ENCODE measurements at regions not wholly inside any gene's neighbourhood (a gene's known extent, or its start where the extent isn't known, plus 50 kb on each side); places are given as distances from the start of the nearest gene placed in this dataset.

- Mint-ChIP-seq H3K27ac (no peak overlapping the region), H3K4me1 (peaks cover 10% of the 10 kb centered on the region), H3K4me3 (no peak overlapping the region), H3K9me3 (no peaks in the 10 kb centered on the region), H3K27me3 (ENCODE audit: low read depth) (peaks cover 22% of the 10 kb centered on the region), H3K36me3 (no peaks in the 10 kb centered on the region)
- no peak for TF ChIP-seq CTCF (IDR thresholded peaks at IDR 0.05; ENCODE audit: unreplicated experiment)
- no peak for DNase-seq (ENCODE audit: low spot score in 2 of 2, unreplicated experiment in 2 of 2)
Observed at GRCh38 chr16:80158766-80159165, 382.0 kb upstream of the DYNLRB2 start.

- H3K27me3 Mint-ChIP-seq (ENCODE audit: low read depth) = peaks cover 36% of the 10 kb centered on the region
- no peak overlapping the region for H3K4me3 Mint-ChIP-seq
- no peak for TF ChIP-seq CTCF (IDR thresholded peaks at IDR 0.05; ENCODE audit: unreplicated experiment)
- no peaks in the 10 kb centered on the region for H3K9me3 Mint-ChIP-seq
- no peaks in the 10 kb centered on the region for H3K4me1 Mint-ChIP-seq
- H3K27ac Mint-ChIP-seq = no peak overlapping the region
- DNase-seq (ENCODE audit: low spot score in 2 of 2, unreplicated experiment in 2 of 2) = no peak
- H3K36me3 Mint-ChIP-seq = no peaks in the 10 kb centered on the region
Observed at GRCh38 chr16:80151722-80152111, 389.1 kb upstream of the DYNLRB2 start.

GRCh38 chr16:80150978-80151721 is 389.6 kb upstream of the DYNLRB2 start:
- no peak for TF ChIP-seq CTCF (IDR thresholded peaks at IDR 0.05; ENCODE audit: unreplicated experiment)
- Mint-ChIP-seq H3K27me3 (ENCODE audit: low read depth) (peaks cover 34% of the 10 kb centered on the region), H3K27ac (no peak overlapping the region), H3K36me3 (no peaks in the 10 kb centered on the region), H3K9me3 (no peaks in the 10 kb centered on the region), H3K4me3 (no peak overlapping the region), H3K4me1 (no peaks in the 10 kb centered on the region)
- no peak for DNase-seq (ENCODE audit: low spot score in 2 of 2, unreplicated experiment in 2 of 2)

DNA sequence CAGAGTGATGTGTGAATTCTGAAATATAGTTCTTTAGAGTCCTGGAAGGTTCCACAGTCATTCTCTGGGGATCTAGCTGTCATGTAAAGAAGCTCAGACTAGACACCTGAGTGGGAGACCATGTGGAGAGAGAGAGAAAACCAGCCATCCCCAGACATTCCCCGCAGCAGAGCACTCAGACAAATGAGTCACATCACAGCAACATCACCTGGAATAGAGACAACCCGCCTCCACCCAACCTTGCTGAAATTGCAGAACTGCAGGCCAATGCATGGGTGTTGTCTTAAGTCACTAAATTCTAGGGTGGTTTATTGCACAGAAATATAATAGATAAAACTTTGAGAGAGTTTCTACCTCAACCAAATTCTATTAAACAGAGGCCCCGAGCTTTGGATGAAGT is 392.0 kb upstream of the DYNLRB2 start:
- H3K36me3 Mint-ChIP-seq = no peaks in the 10 kb centered on the region
- no peaks in the 10 kb centered on the region for H3K9me3 Mint-ChIP-seq
- DNase-seq (ENCODE audit: low spot score in 2 of 2, unreplicated experiment in 2 of 2) = no peak
- H3K4me1 Mint-ChIP-seq = no peaks in the 10 kb centered on the region
- no peak for TF ChIP-seq CTCF (IDR thresholded peaks at IDR 0.05; ENCODE audit: unreplicated experiment)
- H3K27ac Mint-ChIP-seq = no peak overlapping the region
- no peak overlapping the region for H3K4me3 Mint-ChIP-seq
- H3K27me3 Mint-ChIP-seq (ENCODE audit: low read depth) = peaks cover 32% of the 10 kb centered on the region

- Mint-ChIP-seq H3K4me1 (no peaks in the 10 kb centered on the region), H3K4me3 (no peak overlapping the region), H3K36me3 (no peaks in the 10 kb centered on the region), H3K9me3 (peaks cover 8% of the 10 kb centered on the region), H3K27me3 (ENCODE audit: low read depth) (peaks cover 27% of the 10 kb centered on the region), H3K27ac (no peak overlapping the region)
- TF ChIP-seq CTCF (IDR thresholded peaks at IDR 0.05; ENCODE audit: unreplicated experiment) = no peak
- no peak for DNase-seq (ENCODE audit: low spot score in 2 of 2, unreplicated experiment in 2 of 2)
Observed at GRCh38 chr16:80147026-80147655, 393.7 kb upstream of the DYNLRB2 start.
